ENCODE measurements at regions not wholly inside any gene's neighbourhood (a gene's known extent, or its start where the extent isn't known, plus 50 kb on each side); places are given as distances from the start of the nearest gene placed in this dataset.

DNA sequence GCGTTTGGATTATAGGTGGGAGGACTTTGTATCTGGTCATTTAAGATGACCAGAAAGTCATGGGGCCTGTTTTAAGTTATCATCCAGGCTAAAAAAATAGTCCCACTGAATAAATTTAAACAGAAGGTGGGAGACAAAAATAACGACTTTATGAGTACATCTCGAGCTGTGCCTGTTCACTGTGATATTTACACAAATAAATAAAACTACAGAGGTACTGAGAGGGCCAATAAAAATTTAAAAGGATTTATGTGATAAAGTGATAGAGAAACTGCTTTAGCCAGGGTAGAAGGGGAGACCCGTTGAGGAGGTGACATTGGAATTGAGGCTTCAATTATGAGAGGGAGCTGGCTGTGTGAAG lies 53.4 kb upstream of the PMEPA1 start:
- Histone ChIP-seq H3K4me3 (ENCODE audit: low read length) (no peak overlapping the region), H3K27ac (ENCODE audit: low read length) (no peak overlapping the region), H3K36me3 (ENCODE audit: insufficient read depth, low read depth, low read length) (no peaks in the 10 kb centered on the region), H3K9me3 (ENCODE audit: insufficient read depth, low read depth, low read length) (no peaks in the 10 kb centered on the region; the same call in 1 of the 2 replicates), H3K4me1 (ENCODE audit: insufficient read depth, low read length) (peaks cover 3% of the 10 kb centered on the region; the same call in 1 of the 2 replicates), H3K27me3 (ENCODE audit: insufficient read depth, low read length) (no peaks in the 10 kb centered on the region), H3K9ac (ENCODE audit: low read depth, low read length) (no peak overlapping the region)

DNA sequence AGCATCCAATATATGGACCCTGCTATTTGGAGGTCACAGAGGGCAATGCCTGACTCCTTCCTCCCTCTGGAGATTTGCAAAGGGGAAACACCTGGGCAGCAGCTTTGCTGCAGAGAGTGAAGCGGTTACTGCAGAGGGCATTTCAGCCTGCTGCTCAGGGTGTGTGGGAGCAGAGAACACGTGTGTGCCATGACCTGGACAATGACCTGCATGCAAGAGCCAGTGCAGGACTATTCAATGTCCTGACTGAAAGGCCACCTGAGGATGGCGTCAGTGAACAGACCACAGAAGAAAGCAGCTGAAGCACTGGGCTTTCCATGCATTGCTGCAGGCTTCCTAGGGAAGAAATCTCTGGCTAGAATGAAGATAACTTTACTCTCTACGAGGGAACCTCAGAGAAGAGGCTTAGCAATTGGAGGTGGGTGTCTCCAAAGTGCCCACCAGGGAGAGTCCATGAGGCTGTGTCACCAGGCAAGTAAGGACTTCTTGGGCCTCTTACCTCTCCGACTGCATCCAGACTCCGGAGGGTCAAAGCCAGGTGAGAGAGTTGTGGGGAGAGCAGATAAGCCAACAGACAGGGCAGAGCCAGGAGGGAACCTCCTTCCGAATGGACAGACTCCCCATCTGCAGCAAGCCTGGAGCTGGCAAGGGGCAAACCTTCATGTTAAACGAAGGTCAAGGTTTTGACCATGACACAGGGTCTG lies 52.9 kb upstream of the PMEPA1 start:
- no peaks in the 10 kb centered on the region; the same call in 1 of the 2 replicates for H3K9me3 ChIP-seq (ENCODE audit: insufficient read depth, low read depth, low read length)
- no peak overlapping the region for H3K27ac ChIP-seq (ENCODE audit: low read length)
- no peaks in the 10 kb centered on the region for H3K27me3 ChIP-seq (ENCODE audit: insufficient read depth, low read length)
- no peaks in the 10 kb centered on the region for H3K36me3 ChIP-seq (ENCODE audit: insufficient read depth, low read depth, low read length)
- peaks cover 3% of the 10 kb centered on the region; the same call in 1 of the 2 replicates for H3K4me1 ChIP-seq (ENCODE audit: insufficient read depth, low read length)
- H3K4me3 ChIP-seq (ENCODE audit: low read length): no peak overlapping the region
- H3K9ac ChIP-seq (ENCODE audit: low read depth, low read length): no peak overlapping the region

DNA sequence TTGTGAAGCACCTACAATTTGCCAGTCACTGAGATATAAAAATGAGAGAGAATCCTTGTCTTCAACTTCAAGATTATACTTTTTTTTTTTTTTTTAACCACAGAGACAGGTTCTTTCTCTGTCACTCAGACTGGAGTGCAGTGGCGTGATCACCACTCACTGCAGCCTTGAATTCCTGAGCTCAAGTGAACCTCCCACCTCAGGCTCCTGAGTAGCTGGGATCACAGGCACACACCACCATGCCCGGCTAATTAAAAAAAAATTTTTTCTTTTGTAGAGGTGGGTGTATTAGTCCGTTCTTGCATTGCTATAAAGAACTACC lies 51.6 kb upstream of the PMEPA1 start:
- H3K9me3 ChIP-seq (ENCODE audit: insufficient read depth, low read depth, low read length): no peaks in the 10 kb centered on the region; the same call in 1 of the 2 replicates
- H3K9ac ChIP-seq (ENCODE audit: low read depth, low read length): no peak overlapping the region
- H3K36me3 ChIP-seq (ENCODE audit: insufficient read depth, low read depth, low read length): no peaks in the 10 kb centered on the region
- peaks cover 3% of the 10 kb centered on the region; the same call in 1 of the 2 replicates for H3K4me1 ChIP-seq (ENCODE audit: insufficient read depth, low read length)
- no peaks in the 10 kb centered on the region for H3K27me3 ChIP-seq (ENCODE audit: insufficient read depth, low read length)
- H3K27ac ChIP-seq (ENCODE audit: low read length): no peak overlapping the region
- no peak overlapping the region for H3K4me3 ChIP-seq (ENCODE audit: low read length)

DNA sequence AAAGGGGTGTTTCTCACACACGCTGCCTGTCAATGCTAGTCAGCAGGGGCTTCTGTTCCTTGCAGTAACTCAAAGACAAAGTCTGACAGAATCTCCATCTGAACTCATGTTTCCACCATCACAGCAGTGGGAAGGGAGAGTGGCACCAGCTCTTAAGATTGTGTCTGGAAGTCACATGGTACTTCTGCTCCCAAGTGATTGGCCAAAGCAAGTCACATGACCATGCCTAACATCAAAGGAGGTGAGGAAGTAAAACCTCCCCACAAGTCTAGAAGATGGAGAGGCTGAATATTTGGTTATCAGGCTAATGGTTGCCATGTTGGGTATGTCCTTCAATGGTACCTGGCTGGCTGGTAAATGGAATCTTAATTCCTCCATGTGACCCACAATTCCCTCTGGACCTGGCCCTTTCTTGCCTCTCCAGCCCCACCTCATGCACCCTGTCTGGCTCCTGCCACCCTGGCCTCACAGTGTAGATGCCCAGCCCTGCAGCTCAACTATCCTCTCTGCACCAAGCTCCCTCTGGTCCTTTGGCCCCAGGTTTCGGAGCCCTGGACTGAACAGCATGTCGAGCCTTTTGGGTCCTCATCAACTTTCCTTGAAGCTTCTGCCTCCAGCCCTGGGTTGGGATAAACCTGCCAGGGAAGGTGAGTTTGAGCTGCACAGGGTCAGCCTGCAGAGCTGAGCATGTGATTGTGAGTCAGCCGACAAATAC lies 51.0 kb upstream of the PMEPA1 start:
- Histone ChIP-seq H3K36me3 (ENCODE audit: insufficient read depth, low read depth, low read length) (no peaks in the 10 kb centered on the region), H3K27me3 (ENCODE audit: insufficient read depth, low read length) (no peaks in the 10 kb centered on the region), H3K9me3 (ENCODE audit: insufficient read depth, low read depth, low read length) (no peaks in the 10 kb centered on the region; the same call in 1 of the 2 replicates), H3K4me1 (ENCODE audit: insufficient read depth, low read length) (peaks cover 3% of the 10 kb centered on the region; the same call in 1 of the 2 replicates), H3K27ac (ENCODE audit: low read length) (no peak overlapping the region), H3K4me3 (ENCODE audit: low read length) (no peak overlapping the region), H3K9ac (ENCODE audit: low read depth, low read length) (no peak overlapping the region)

DNA sequence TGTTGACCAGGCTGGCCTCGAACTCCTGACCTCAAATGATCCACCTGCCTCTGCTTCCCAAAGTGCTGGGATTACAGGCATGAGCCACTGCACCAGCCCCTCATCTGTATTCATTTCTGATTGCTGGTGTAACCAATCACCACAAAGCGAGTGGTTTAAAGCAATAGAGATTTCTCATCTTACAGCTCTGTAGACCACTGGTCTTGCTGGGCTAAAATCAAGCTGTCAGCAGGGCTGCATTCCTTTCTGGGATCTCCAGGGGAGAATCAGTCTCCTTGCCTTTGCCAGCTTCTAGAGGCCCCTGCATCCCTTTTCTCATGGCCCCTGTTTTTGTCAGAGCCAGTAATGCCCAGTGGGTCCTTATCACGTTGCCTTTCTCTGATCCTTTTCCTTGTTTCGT lies 49.9 kb upstream of the PMEPA1 start:
- Histone ChIP-seq H3K27ac (ENCODE audit: low read length) (no peak overlapping the region), H3K4me3 (ENCODE audit: low read length) (no peak overlapping the region), H3K4me1 (ENCODE audit: insufficient read depth, low read length) (peaks cover 3% of the 10 kb centered on the region; the same call in 1 of the 2 replicates), H3K9ac (ENCODE audit: low read depth, low read length) (no peak overlapping the region), H3K36me3 (ENCODE audit: insufficient read depth, low read depth, low read length) (no peaks in the 10 kb centered on the region), H3K9me3 (ENCODE audit: insufficient read depth, low read depth, low read length) (no peaks in the 10 kb centered on the region; the same call in 1 of the 2 replicates), H3K27me3 (ENCODE audit: insufficient read depth, low read length) (no peaks in the 10 kb centered on the region)

All from iPS-20b (cell line).